Activated T-helper 1 cell treated with Interleukin-2 at 50 U/mL for 16 hours (primary cell): ENCODE measurements at regions not wholly inside any gene's neighbourhood (a gene's known extent, or its start where the extent isn't known, plus 50 kb on each side); places are given as distances from the start of the nearest gene placed in this dataset.
"Not testable (repeated sequence)": the region's sequence is repeated elsewhere in the genome, so short reads cannot be mapped to it uniquely, and the experiment has no call there.

Source experiments
- DNase-seq: peaks from one replicate; pipeline ENCODE4 v3.0.0-alpha.2; 2020; ENCODE audit warnings: low read depth

DNA sequence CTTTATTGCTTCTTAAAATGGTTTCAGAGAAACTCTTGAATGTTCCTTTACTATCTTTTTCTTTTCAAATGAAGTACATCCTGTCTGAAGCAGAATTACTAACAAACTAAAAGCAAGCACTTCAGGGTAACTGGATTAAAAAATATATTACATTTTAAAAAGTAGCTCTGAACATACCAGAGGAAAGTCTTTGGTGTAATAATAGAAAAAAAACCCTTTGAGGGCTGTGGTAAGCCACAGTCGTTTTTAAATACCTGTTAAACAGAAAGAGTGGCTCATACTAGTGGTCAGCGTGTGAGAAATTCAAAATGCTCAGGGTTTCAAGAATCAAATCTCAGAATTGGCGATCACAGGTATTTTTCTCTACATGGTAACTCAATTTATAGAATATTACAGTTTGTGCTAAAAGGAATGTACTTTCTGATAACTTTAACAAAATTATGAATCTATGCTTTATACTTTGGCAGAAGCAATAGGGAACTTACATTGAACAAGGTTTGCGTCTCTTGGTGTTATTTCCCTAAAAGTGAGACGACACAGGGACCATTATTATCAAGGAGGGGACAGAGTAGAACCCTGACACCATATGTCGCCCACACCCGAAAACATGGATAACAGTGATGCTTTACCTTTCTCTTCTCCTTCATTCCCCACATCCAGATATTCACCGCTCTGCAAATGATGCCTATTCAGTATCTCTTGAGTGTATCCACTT is 97.0 kb upstream of the DPH5 start:
- no peak for DNase-seq

- no peak for DNase-seq
These were observed 96.4 kb upstream of the DPH5 start for GRCh38 chr1:101121975-101122374.

- no peak for DNase-seq
These were observed 95.9 kb upstream of the DPH5 start for GRCh38 chr1:101121504-101121903.

- no peak for DNase-seq
These were observed 95.3 kb upstream of the DPH5 start for GRCh38 chr1:101120868-101121267.

GRCh38 chr1:101119289-101119688 is 93.7 kb upstream of the DPH5 start:
- DNase-seq = no peak

GRCh38 chr1:101116006-101116405 is 90.4 kb upstream of the DPH5 start:
- DNase-seq = no peak

GRCh38 chr1:101115112-101115511 is 89.5 kb upstream of the DPH5 start:
- no peak for DNase-seq

- DNase-seq = not testable (repeated sequence)
These were observed 88.5 kb upstream of the DPH5 start for GRCh38 chr1:101114128-101114527.

GRCh38 chr1:101112051-101112780 is 86.6 kb upstream of the DPH5 start:
- peak; percentile 58 for DNase-seq

DNA sequence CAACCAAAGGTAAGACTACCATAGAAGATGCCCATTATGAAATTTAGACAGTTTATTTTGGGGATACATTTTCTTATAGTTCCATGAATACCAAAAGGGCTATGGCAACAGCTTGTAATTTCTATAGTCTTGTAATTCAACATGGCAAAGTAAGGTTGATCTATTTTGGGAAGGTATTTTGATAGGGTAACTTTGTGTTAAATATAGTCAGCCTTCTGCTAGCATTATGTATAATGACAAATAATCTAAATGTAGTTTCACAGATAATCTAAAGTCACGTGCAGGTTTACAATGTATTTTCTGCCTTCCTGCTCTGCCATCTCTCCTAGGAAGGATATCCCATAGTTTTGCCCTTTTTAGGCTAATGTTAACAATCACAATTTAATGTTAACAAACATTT is 85.9 kb upstream of the DPH5 start:
- no peak for DNase-seq

GRCh38 chr1:101109791-101110190 is 84.2 kb upstream of the DPH5 start:
- no peak for DNase-seq

DNA sequence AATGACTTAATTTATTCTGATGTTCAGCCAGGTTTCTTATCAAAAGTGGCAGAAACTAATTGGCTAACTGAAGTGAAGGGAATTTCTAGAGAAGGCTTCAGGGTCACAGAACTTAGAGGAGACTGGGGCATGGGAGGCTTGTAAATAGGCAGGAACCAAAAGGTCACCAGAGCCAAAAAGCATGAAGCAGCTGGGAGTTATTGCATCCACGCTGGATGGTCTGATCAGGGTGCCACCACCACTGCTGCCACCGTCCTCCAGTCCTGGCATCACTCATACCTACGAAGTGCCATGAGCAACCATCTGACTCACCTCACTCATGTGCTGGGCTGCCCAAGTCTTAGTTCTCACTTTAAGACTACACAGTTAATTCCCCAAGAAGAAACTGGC is 82.5 kb upstream of the DPH5 start:
- DNase-seq = no peak

GRCh38 chr1:101107496-101108110 is 82.0 kb upstream of the DPH5 start:
- DNase-seq = no peak

DNA sequence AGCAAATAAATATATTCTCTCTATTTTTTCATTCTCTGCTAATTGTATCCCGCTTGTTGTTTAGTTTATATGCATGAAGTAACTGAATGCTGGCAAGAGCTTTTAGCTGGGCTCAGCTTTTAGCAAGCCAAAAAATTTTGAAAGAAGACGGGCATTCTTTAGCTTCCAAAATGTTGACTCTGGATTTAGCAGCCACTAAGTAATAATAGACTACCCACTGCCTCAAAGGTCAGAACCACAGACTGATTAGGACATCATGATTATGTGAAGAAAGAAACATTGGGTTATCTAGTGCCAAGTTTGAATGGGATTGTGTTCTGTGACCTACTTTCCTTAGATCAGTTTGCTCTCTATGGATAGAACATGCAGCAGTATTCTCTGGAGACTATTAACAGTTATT is 80.3 kb upstream of the DPH5 start:
- no peak for DNase-seq

DNA sequence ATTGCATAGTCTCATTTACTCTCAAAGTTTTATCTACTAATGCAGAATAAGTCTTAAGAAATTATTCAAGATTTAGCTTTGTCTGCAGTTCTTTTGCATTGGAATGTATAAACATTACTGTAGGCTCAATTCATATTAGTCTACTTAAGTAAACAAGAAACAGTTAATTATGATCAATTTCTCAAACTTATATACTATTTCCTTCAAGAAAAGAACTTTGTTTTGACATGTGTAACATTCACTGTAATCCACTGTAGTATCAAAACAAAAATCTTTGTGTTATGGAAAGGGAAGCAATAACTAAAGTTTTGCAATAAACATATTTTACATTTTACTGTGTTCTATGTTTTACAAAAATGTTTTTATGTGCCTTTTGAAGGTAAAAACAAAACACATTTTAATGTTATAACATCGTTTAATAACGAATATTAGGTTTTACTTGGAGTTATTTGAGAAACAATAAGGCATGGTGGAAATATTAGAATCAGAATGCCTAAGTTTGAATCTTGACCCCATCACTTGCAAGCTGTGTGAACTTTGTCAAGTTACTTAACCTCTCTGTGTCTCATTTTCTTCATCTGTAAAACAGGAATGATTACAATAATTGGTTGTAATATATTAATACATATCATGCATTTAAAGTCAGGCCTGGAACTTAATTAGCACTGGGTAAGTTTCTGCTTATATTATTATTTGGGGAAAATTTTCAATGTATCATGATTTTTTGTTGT is 77.0 kb upstream of the DPH5 start:
- no peak for DNase-seq

- no peak for DNase-seq
These were observed 75.8 kb upstream of the DPH5 start for GRCh38 chr1:101101360-101101759.

DNA sequence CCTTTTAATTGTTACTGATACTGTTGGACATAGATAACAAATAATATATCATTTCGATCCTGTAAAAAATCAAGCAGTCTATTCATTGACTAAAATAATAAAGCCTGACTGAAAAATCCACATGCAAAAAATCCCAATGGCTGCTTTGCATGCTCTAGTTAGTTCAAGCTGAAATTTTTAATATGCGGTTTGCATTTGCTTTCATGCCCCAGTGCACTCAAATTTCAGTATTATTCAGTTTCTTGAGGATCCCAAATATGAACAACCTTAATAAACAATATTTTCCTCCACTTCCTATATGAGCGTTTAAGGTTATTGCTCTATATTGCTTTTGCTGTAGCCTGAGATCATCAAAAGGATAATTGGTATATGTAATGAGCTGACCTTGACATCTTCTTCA is 75.1 kb upstream of the DPH5 start:
- no peak for DNase-seq

- DNase-seq = no peak
These were observed 73.3 kb upstream of the DPH5 start for GRCh38 chr1:101098907-101099306.

- DNase-seq = no peak
These were observed 72.7 kb upstream of the DPH5 start for GRCh38 chr1:101098327-101098726.

DNA sequence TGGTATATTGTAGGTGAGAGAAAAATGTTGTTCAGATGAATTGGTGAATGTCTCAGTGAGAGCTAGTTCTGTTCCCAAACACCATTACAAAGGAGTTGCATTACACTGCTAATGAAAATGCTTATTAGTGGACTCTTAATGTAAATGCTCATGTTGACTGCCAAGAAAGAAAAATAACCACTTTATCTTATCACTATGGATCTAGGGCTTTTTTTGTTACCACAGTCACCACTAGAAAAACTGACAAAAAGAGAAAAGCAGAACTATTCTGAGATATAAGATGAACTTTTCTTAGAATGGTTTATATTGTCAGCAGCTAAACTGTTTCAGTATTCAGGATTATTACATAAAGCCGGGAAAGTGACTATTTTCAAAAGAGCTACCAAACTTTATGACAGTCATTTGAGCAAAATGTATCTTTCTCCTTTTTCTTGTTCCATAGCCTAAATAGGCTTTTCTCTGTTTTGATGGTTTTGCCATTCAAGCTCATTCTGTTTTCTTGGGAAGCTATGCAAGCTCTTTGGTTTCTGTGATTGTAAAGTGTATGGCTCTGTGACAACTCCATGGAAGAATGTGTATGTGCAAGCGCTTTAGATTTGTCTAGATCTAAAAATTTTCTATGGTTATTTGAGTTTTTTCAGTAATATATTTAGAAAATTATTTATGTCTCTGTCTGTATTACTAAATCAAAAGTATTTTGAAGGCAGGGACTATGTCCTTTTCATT is 64.2 kb upstream of the DPH5 start:
- DNase-seq = no peak

DNA sequence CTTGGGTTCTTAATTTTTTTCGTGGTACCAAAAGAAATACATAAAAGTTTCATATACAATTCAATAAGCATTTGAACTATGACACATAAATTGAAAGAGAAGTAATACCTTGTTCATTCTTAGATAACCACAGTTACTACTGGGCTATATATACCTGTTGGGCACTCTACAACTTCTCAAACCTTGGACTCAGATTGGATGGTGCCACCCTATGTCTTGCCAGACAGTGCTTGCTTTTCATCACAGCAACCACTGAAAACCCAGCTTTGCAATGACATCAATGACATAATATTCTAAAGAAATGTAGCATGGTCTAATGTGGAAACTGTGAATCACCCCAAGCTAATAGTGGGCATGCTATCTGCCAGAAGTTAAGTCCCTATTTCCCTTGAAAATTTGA is 62.8 kb upstream of the DPH5 start:
- no peak for DNase-seq

GRCh38 chr1:101086783-101087182 is 61.2 kb upstream of the DPH5 start:
- DNase-seq = no peak
